ENCODE measurements at regions not wholly inside any gene's neighbourhood (a gene's known extent, or its start where the extent isn't known, plus 50 kb on each side); places are given as distances from the start of the nearest gene placed in this dataset.

- TF ChIP-seq CTCF (IDR thresholded peaks at IDR 0.05; ENCODE audit: low read depth, low read length, poor library complexity, severe bottlenecking) (no peak), EZH2phosphoT487 (IDR thresholded peaks at IDR 0.05; ENCODE audit: borderline replicate concordance, low read length) (no peak)
Observed at GRCh38 chr11:81772166-81772565, 961.5 kb downstream of the FAM181B start.
